Tongue (tissue), 1 donor: ENCODE measurements at regions not wholly inside any gene's neighbourhood (a gene's known extent, or its start where the extent isn't known, plus 50 kb on each side); places are given as distances from the start of the nearest gene placed in this dataset.
"Not testable (repeated sequence)": the region's sequence is repeated elsewhere in the genome, so short reads cannot be mapped to it uniquely, and the experiment has no call there.

ENCODE experiments used
- DNase-seq: peaks from one replicate; pipeline ENCODE4 v3.0.0-alpha.2; 2015

DNA sequence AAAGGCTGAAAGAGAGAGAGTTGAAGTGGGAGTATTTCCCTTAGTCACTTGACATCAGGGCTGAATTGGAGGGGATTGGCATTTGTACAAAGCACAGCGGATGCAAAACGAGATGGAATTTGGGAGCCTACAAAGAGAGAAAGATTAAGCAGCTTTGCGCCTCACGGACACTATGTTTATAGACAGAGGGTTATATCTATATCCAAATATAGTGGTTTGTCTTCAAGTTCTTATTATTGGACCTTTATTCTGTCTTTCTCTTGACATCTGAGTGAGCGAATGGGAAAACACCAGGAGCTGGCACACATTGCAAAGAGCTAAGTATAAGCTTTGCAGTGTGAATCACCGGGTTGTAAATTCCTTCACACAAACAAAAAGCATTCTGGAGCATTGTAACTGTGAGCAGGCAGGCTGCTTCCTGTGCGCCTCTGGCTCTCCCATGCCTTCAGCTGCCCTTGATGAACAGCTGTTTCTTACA lies 500.2 kb downstream of the STIM2 start:
- DNase-seq: peak; percentile 46

- DNase-seq: no peak
Observed at GRCh38 chr4:27364509-27364908, 503.9 kb downstream of the STIM2 start.

- peak; percentile 3 for DNase-seq
Observed at GRCh38 chr4:27366104-27366823, 505.6 kb downstream of the STIM2 start.

DNA sequence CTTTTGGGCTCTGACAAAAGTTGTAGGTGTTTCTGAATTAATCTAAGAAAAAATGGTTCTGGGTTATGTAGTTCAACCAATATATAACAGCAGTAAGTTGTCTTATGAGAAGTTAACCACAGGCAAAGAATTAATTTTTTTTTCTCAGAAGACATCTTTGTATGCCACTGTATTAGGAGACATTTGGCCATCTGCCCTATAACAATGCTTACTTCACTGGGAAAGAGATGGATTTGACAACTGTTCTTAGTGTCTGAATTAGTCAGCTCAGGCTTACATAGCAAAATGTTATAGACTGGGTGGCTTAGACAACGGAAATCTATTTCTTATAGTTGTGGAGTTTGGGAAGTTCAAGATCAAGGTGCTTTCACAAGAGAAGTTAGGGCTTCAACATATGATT lies 508.1 kb downstream of the STIM2 start:
- DNase-seq: no peak

- no peak for DNase-seq
Observed at GRCh38 chr4:27381815-27382214, 521.2 kb downstream of the STIM2 start.

- DNase-seq: no peak
Observed at GRCh38 chr4:27387711-27388110, 527.1 kb downstream of the STIM2 start.

GRCh38 chr4:27397886-27398285 lies 537.2 kb downstream of the STIM2 start:
- DNase-seq: peak; percentile 3

DNA sequence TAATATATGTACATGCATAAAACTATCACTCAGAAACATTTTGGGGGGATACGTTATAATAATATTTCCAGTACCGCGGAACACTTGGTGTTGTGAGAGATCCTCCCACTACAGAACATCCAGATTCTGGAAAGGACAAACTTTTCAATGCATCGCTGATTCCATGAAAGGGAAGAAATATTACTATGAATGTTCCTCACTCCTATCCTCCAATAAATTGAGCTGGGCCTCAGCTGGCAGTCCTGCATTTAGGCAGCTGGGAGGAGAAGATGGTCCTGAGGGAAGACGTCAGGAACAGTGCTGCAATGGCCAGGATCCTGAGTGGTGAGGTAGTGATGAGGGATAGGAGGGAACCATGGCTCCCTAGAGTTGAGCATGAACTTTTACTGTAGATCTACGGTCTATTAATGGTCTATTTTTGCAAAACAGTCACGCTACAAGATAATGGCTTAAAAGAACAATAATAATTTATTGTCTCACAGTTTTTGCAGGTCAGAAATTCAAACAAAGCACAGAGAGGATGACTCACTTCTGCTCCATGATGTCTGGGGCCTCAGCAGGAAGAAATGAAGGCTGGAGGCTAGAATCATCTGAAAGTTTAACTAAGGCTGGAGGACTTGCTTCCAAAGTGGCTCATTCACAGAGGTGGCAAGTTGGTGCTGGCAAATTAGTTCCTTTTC lies 538.1 kb downstream of the STIM2 start:
- no peak for DNase-seq

GRCh38 chr4:27407616-27408015 lies 547.0 kb downstream of the STIM2 start:
- DNase-seq: no peak

- DNase-seq: no peak
Observed at GRCh38 chr4:27412613-27413012, 552.0 kb downstream of the STIM2 start.

DNA sequence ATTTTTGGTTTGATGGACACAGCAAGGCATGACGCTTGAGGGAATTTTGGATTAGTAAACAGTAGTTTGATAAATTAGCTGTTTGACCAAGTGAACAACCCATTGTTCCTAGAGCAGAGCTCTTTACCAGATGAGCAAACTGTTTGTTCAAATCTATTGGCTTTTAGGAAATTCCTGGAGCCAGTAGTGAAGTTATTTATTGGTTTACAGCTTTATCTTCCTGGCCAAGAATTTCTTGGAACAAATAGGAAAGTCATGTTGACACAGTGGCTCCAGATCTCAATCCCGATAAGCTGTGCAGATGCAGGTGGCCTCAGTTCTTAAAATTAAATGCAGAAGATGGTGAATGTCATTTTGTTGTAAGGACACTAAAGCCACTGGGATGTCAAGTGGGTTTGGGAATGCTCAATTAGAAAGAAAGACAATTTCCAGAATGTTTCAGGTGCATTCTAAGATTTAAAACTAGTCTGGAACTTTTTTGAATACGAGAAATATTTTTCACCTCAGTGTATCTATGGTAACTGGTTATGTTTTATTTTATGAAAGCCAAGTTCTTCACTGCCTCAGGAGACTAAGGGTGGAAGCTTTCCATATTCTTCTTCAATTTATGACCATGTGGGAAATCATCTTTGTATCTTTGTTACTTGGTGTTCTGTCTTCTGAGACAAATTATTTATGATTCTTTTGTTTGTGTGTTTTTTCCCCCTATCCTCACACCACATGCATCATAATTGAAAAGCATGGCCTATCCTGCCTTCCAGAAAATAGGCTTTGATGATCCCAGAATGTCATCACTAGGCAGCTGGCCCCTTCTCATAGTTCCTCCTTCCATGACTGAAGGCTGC lies 554.5 kb downstream of the STIM2 start:
- peak; percentile 64 for DNase-seq

DNA sequence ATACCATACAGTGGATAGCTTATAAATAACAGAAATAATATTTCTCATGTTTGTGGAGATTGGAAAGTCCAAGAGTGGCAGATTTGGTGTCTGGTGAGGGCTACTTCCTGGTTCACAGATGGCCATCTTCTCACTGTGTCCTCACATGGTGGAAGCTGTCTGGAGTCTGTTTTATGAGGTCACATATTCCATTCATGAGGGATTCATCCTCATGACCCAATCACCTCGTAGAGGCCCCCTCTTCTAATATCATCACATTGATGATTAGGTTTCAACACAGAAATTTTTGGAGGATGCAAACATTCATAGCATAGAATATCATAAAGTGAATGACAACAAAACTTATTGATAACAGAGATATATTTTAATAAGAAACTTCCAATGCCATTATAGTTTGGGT lies 568.0 kb downstream of the STIM2 start:
- peak; percentile 7 for DNase-seq

- peak; percentile 81 for DNase-seq
Observed at GRCh38 chr4:27429364-27429871, 568.8 kb downstream of the STIM2 start.

GRCh38 chr4:27442146-27442545 lies 581.5 kb downstream of the STIM2 start:
- DNase-seq: no peak

GRCh38 chr4:27442661-27443060 lies 582.0 kb downstream of the STIM2 start:
- not testable (repeated sequence) for DNase-seq

GRCh38 chr4:27463816-27464215 lies 603.2 kb downstream of the STIM2 start:
- DNase-seq: no peak

GRCh38 chr4:27467351-27467750 lies 606.7 kb downstream of the STIM2 start:
- no peak for DNase-seq

- no peak for DNase-seq
Observed at GRCh38 chr4:27472364-27472763, 611.7 kb downstream of the STIM2 start.

DNA sequence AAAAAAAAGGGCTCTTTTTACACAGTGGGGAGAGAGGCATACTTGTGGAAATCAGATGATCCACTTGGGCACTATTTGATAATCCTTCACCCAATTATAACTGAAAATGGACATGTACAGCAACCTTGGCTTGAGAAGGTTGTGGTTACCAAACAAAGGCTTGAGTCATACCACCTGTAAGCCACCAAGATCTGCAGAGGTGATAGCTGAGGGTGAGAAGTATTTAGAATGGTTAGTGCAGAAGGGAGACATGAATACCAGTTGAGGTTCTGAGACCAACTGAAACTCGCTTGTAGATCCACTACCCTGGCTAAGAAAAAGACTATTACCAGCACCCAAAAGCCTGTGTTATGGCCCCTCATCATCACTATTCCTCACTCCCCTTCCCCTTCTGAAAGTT lies 614.0 kb downstream of the STIM2 start:
- DNase-seq: no peak

DNA sequence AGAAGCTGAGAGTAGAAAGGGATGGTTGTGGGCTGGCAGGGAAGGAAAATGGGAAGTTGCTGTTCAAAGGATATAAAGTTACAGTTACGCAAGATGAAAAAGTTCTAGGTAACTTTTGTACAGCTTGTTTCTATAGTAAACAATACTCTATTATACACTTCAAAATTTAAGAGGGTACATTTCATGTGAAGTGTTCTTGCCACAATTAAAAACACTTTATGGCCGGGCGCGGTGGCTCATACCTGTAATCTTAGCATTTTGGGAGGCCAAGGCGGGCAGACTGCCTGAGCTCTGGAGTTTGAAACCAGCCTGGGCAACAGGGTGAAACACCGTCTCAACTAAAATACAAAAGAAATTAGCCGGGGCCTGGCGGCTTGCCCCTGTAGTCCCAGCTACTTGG lies 623.6 kb downstream of the STIM2 start:
- no peak for DNase-seq

DNA sequence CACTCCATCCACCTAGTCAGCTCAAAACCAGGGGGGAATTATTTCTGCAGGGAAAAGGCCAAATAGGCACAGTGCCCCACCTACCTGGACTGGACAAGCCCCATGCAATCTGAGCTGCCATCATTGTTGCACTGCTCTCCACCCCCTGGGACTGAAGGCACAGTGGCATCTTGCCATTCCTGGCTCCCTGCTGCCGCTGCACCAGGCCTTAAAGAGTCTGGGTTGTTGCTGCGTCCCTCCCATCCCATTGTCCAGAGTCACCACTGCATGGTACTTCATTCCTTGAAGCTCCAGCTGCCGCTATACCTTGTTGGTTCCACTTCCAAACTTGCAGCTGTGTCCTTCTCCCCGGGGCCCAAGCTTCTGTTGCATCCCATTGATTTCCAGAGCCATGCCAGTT lies 629.7 kb downstream of the STIM2 start:
- DNase-seq: no peak

DNA sequence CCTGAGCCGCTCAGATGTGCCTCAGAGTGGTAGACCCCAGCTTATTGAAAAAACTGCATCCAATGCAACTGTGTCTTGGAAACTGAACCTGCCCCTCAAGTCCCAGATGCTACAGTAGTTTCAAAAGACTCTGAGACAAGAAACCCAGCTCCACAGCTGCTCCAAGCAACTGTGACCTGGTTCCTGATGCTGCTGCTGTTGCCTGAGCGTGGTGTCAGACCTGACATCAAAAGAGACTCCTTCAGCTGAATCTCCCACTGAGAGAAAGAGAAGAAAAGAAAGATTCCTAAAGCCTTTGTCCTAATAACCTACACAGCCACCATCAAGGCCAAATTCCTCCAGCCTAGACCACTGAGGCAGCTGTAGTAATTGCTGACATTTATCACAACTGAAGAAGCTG lies 630.1 kb downstream of the STIM2 start:
- no peak for DNase-seq

DNA sequence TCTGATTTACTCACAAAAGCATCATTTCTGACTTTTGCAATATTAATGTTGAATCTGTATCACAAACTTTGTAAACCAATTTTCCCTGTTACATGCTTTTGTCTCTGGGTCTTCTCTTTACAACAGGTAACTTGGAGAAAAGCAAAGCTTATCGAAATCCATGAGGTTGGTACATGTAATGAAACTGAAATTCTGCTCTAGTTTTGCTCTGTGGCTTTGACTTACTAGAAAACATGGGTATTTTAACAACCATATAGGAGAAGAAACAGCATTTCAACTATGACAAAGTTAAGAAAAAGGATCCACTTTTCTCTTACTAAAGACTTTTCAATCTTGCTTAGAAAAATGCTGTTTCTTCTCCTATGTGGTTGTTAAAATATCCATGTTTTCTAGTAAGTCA lies 645.8 kb downstream of the STIM2 start:
- DNase-seq: no peak
